AG04449 (cell line): ENCODE measurements at regions not wholly inside any gene's neighbourhood (a gene's known extent, or its start where the extent isn't known, plus 50 kb on each side); places are given as distances from the start of the nearest gene placed in this dataset.
"Not testable (repeated sequence)": the region's sequence is repeated elsewhere in the genome, so short reads cannot be mapped to it uniquely, and the experiment has no call there.

Experiments
- CTCF ChIA-PET: fragments of 350-600 bp; formaldehyde crosslinking; extraction: SDS; loops from one replicate; lab custom pipeline; 2021; ENCODE audit warnings: antibody characterized with exemption; lab: Yijun Ruan, JAX
- POLR2A ChIA-PET: fragments of 400-600, 350-600 bp; formaldehyde crosslinking; extraction: SDS; loops from one replicate; lab custom pipeline; 2020; ENCODE audit warnings: antibody characterized with exemption, inconsistent platforms; lab: Yijun Ruan, JAX
- DNase-seq: peaks from one replicate; pipeline ENCODE4 v3.0.0-alpha.2; 2010; ENCODE audit warnings: low read depth, low spot score
- H3K4me3 ChIP-seq: 2 replicates; pipeline ENCODE4 v1.5.1; 2011; ENCODE audit warnings: low read depth, mild to moderate bottlenecking, control low read depth, low read length
- TF ChIP-seq, protein P1 (sequence below): IDR thresholded peaks from one replicate; pipeline ENCODE4 v1.5.1; 2011; ENCODE audit warnings: mild to moderate bottlenecking, moderate library complexity, low read length, control low read depth, inconsistent platforms; ENCODE audit not compliant: insufficient read depth; ENCODE audit errors: missing control alignments

DNA sequence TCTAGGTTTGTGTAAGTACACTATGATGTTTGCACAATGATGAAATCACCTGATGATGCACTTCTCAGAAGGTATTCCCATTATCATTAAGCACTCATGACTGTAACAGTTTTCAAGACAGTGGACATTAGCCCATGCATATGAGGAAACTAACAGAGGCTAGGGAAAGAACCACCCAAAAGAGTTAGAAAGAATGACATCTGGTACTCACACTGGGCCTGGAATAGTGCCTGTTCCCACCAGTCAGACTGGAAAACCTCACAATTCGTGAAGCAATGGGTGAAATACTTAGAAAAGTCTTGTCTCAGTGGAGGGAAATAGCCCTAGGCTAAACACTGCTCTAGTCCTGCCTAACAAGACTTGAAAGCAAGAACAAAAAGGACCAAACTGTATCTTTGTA lies 117.4 kb upstream of the GDNF start:
- TF ChIP-seq, protein P1, sequence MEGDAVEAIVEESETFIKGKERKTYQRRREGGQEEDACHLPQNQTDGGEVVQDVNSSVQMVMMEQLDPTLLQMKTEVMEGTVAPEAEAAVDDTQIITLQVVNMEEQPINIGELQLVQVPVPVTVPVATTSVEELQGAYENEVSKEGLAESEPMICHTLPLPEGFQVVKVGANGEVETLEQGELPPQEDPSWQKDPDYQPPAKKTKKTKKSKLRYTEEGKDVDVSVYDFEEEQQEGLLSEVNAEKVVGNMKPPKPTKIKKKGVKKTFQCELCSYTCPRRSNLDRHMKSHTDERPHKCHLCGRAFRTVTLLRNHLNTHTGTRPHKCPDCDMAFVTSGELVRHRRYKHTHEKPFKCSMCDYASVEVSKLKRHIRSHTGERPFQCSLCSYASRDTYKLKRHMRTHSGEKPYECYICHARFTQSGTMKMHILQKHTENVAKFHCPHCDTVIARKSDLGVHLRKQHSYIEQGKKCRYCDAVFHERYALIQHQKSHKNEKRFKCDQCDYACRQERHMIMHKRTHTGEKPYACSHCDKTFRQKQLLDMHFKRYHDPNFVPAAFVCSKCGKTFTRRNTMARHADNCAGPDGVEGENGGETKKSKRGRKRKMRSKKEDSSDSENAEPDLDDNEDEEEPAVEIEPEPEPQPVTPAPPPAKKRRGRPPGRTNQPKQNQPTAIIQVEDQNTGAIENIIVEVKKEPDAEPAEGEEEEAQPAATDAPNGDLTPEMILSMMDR: no peak
- POLR2A ChIA-PET: no interaction called here
- no peak overlapping the region for H3K4me3 ChIP-seq
- CTCF ChIA-PET: no interaction called here
- DNase-seq: no peak

DNA sequence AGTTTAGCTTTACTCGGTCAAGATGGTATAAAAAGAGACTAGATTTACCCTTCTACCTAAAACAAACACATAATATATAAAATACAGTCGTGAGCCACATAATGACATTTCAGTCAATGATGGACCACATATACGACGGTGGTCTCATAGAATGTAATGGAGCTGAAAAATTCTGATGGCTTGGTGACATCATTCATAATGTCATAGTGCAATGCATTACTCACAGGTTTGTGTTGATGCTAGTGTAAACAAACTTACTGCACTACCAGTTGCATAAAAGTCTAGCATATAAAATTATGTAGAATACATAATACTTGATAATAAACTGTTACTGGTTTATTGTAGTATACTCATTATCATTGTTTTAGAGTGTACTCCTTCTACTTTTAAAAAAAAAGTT lies 115.9 kb upstream of the GDNF start:
- H3K4me3 ChIP-seq: no peak overlapping the region
- ChIA-PET CTCF (no interaction called here), POLR2A (no interaction called here)
- DNase-seq: no peak
- TF ChIP-seq, protein P1: no peak

DNA sequence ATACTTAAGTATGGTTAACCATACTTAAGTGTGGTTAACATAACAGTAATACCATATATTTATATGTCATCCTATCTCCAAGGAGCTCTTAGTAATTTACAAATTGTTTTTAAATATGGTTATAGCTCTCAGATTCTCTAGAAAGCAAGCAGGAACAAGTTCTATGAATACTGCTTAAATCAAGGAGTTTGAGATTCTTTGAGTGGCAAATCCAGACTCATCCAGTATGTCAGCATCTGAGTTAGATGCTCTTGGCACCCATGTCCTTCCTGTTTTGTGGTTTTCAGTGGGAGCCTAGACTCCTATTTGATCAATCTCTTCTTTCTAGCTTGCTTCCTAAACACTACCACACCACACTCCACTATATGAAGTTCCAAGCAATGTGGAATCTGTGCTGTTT lies 114.7 kb upstream of the GDNF start:
- DNase-seq: no peak
- CTCF ChIA-PET: no interaction called here
- POLR2A ChIA-PET: no interaction called here
- no peak overlapping the region for H3K4me3 ChIP-seq
- TF ChIP-seq, protein P1: no peak

DNA sequence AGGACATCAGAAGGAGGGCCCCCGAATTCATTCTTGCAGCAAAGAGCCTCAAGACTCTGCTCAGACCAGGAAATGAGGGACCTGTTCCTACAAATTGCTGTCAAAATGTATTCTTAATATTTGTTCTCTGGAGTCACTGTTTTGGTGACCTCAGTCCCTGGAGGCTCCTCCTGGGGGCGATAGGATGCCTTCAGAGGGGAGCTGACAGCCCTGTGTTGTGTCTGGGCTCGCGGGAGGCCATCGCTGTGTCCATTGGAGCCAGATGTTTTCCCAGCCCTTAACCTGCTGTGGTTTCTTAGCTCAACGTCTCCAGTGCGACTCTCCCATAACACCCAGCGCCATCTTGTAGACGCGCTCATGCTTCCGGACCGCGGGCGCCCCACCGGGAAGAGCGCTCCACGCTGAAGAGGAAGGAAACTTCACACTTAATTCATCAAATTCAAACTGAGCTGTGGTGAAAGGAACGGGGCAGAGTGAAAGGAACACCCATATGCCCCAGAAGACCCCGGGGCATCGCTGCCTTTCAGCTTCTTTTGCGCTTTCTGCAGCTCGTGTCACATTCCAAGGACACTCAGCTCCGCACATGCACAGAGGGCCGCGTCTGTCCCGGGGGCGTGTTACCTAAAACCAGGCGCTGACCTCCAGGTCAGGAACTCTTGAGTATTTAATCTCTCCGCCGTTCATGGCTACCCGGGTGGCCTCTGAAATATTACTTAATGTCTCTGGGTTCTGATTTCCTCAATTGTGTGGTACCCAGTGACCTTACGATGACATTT lies 112.3 kb upstream of the GDNF start:
- ChIA-PET POLR2A (no interaction called here), CTCF (interaction anchor here (0.6 to 1.2 kb wide), 2 partner anchors 11 to 241 kb away, joined by 3 read pairs; no protein-coding TSS in a partner anchor)
- TF ChIP-seq, protein P1: no peak
- H3K4me3 ChIP-seq: no peak overlapping the region
- DNase-seq: no peak

DNA sequence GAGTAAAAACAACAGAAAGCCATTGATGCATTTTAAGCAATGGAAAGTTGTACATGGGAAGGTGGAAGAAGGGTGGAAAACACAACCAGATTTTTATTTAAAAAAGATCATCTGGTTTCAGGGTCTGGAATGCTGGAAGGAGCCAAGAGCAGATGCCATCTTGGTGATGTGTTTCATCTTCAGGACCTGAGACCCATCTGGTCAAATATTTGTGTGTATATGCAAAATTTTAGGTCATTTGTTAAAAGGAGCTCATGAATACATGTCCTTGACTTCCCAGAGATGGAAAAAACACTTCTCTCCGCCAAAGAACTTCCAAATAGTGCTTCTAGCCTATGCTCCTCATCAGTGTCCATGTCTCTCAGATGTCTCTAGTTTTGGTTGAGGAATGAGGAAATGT lies 110.6 kb upstream of the GDNF start:
- DNase-seq: no peak
- CTCF ChIA-PET: no interaction called here

DNA sequence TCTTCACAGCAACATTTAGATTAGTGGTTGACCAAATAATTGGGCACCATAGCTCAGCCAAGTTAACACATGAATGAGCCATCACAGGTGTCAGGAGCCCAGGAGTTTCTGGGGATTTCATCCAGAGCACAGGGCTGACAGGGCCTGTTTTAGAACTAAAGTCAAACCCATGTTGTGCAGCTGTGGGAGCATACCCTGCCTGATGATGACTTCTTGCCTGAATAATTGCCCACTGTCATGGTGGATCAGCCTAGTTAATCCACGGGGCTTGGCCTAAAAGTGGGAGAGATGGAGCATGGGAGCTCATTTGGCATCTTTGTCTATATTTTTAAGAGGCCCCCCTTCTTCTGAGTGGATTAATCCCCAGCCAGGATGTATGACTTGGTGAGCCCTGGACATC lies 105.6 kb upstream of the GDNF start:
- H3K4me3 ChIP-seq: no peak overlapping the region
- POLR2A ChIA-PET: no interaction called here
- no peak for DNase-seq
- TF ChIP-seq, protein P1: no peak
- CTCF ChIA-PET: no interaction called here

More for the DNA sequence above, 110.6 kb upstream of the GDNF start:
- TF ChIP-seq, protein P1: no peak
- POLR2A ChIA-PET: no interaction called here
- no peak overlapping the region for H3K4me3 ChIP-seq

DNA sequence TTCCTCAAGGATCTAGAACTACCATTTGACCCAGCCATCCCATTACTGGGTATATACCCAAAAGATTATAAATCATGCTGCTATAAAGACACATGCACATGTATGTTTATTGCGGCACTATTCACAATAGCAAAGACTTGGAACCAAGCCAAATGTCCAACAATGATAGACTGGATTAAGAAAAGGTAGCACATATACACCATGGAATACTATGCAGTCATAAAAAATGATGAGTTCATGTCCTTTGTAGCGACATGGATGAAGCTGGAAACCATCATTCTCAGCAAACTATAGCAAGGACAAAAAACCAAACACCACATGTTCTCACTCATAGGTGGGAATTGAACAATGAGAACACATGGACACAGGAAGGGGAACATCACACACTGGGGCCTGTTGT lies 103.3 kb upstream of the GDNF start:
- POLR2A ChIA-PET, H3K4me3 ChIP-seq, CTCF ChIA-PET, DNase-seq: not testable (repeated sequence)
